Stimulated activated CD8-positive, alpha-beta memory T cell treated with anti-CD3 and anti-CD28 coated beads, Interleukin-7, amount 100 ng/mL, for 48 hours (primary cell): ENCODE measurements at regions not wholly inside any gene's neighbourhood (a gene's known extent, or its start where the extent isn't known, plus 50 kb on each side); places are given as distances from the start of the nearest gene placed in this dataset.
"Not testable (repeated sequence)": the region's sequence is repeated elsewhere in the genome, so short reads cannot be mapped to it uniquely, and the experiment has no call there.

Source experiments
- DNase-seq, 2 donors: peaks; one replicate each; pipeline ENCODE4 v3.0.0-alpha.2; 2020; ENCODE audit warnings: low read depth in 1 of 2; ENCODE audit errors: extremely low read depth in 1 of 2

DNA sequence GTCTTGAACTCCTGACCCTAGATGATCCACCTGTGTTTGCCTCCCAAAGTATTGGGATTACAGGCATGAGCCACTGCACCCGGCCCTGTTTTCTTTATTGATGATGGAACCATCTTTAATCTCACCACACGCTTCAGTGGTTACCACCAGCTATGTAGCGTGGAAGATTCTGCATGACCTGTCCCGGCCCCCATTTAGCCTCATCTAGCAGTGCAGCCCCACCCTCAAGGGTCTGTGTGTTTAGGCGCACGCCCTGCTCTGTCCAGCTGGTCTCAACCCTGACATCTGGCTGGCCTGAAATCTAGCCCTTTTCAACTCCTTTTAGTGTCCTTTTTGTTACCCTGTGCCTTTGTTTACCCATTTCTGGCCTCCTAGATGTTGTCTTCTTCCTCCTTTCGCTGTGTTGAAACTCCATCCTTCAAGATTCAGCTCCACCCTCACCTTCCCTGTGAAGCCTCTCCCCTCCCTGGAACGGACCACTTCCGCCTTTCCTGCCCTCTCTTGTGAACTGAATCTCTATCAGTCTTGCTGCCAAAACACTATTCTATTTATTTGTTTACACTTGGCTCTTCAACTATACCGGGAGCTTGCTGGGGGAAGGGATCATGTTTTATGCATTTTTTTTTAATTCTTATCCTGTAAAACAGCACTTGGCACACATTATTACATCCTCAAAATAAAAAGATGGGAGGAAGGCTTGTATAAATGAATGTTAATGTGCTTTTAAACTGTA lies 101.0 kb upstream of the MTHFD1L start:
- no peak for DNase-seq

DNA sequence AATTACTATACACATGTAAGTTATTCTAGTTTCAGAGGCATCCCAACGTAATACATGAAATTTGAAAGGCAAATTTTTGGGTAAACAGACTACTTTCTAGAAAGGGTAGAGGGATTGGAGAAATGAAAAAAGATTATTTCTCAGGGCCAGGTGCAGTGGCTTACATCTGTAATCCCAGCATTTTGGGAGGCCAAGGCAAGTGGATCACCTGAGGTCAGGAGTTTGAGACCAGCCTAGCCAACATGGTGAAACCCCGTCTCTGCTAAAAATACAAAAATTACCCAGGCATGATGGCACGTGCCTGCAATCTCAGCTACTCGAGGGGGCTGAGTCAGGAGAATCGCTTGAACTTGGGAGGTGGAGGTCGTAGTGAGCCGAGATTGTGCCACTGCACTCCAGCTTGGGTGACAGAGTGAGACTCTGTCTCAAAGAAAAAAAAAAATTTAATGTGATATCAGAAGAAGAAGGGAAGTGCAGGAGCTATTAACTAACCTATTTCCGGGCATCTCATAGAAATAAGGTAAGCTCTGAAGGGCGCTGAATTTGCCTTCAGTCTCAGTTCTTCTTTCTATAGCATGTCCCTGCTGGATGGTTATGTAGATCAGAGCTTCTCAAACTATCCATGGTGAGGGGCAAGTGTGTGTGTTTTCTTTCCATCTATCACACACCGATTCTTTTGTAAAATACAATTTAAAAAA lies 100.3 kb upstream of the MTHFD1L start:
- DNase-seq, result no peak

- DNase-seq, result no peak
Measured at GRCh38 chr6:150766201-150766997, 99.1 kb upstream of the MTHFD1L start.

DNA sequence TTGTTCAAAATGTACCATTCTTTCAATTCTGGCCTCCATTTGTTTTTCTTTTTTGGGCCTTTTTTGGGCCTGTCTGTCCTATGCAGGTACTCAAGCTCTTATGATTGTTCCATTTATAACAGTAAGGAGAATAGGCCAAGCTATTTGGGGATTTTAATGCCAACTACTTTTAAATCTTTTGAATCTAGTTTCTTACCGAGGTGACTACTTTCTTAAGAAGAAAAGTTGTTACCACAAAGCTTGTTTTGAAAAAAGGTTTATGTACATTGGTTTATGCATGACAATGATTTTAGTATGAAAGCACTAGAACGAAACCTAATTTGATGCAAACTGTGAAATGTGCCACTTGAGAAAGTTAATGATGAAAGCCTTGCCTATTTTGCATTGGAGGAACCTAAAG lies 98.3 kb upstream of the MTHFD1L start:
- DNase-seq, result no peak

GRCh38 chr6:150767571-150768018 lies 97.9 kb upstream of the MTHFD1L start:
- no peak for DNase-seq

GRCh38 chr6:150770637-150771036 lies 94.9 kb upstream of the MTHFD1L start:
- no peak for DNase-seq

DNA sequence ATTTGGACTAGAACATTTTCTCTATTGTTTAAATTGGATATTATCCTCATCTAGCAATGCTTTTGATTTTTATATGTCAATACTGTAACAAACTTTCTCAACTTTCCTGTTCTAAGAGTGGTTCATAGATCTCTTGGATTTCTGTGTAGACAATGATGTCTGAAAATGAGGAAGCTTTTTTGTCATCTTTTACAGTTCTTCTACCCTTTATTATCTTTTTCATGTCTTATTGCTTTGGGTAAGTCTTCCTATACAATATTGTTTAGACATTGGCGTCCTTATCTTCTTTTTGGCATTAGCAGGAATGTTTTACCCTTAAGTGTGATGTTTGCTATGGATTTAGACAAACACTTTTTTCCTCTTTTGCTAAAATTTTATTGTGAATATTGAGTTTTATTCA lies 91.5 kb upstream of the MTHFD1L start:
- DNase-seq, result no peak

- no peak for DNase-seq
Measured at GRCh38 chr6:150775415-150776203, 89.9 kb upstream of the MTHFD1L start.

DNA sequence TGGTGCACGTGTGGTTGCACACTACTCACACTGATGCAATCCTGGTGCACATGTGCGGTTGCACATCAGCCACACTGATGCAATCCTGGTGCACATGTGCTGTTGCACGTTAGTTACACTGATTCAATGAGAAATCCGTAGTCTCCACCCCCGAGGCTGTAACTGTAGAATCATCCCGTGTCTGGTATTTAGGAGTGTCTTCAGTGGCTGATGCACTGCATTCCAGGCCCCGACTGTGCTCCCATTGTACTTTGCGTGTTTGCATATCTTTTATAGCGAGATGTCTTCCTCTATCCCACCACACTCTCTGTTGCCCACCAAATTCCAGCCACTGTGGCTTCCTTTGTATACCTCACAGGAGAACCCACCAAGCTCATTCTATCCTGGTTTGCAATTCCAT lies 87.8 kb upstream of the MTHFD1L start:
- no peak for DNase-seq

GRCh38 chr6:150783813-150784212 lies 81.7 kb upstream of the MTHFD1L start:
- no peak for DNase-seq

DNA sequence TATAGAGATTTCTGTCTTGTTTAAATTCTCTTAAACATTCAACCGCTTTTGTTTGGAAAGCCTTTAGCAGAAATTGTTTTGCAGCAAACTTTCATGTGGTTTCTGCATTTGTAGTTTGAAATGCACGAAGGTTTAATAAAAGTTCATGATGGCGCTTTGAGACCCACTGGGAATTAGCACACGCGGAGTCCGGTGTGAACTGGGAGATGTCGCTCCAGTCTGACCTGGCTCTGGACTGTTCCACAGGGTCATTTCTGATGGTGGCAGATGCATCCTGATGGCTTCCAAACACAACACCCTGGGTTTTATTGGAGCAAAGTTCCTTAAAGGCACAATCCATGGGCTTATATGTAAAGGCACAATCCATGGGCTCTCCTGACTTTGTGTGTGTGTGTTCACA lies 78.1 kb upstream of the MTHFD1L start:
- DNase-seq, result no peak

DNA sequence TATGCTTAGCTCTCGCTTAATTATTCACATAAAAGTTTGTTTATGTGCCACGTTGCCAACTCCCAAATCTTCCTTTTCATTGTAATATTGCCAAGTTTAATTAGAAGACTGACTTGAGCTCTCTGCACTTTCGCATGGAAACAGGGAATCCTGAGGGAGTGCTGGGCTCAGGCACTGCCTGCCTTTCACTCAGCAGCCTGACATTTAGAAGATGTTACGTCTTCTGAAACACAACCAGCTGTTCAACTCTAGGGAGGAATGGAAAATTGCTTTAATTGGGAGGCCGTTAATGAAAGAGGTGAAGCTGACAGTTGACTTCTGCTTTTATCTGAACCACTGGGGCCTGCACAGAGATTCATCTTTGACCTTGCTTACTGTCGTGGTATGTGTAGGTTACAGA lies 77.4 kb upstream of the MTHFD1L start:
- DNase-seq, result no peak

DNA sequence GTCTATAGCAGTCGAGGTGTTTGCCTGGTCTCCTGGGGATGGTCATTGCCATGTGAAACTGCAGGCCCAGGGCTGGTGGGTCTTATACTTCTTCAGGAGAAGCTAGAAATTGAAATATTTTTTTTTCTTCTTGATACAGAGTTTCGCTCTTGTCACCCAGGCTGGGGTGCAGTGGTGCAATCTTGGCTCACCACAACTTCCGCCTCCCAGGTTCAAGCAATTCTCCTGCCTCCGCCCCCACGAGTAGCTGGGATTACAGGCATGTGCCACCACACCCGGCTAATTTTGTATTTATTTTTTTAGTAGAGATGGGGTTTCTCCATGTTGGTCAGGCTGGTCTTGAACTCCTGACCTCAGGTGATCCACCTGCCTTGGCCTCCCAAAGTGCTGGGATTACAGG lies 75.6 kb upstream of the MTHFD1L start:
- not testable (repeated sequence) for DNase-seq

GRCh38 chr6:150791717-150792116 lies 73.8 kb upstream of the MTHFD1L start:
- DNase-seq, result no peak

GRCh38 chr6:150797949-150798348 lies 67.6 kb upstream of the MTHFD1L start:
- no peak for DNase-seq

GRCh38 chr6:150799276-150799805 lies 66.2 kb upstream of the MTHFD1L start:
- DNase-seq, result no peak

DNA sequence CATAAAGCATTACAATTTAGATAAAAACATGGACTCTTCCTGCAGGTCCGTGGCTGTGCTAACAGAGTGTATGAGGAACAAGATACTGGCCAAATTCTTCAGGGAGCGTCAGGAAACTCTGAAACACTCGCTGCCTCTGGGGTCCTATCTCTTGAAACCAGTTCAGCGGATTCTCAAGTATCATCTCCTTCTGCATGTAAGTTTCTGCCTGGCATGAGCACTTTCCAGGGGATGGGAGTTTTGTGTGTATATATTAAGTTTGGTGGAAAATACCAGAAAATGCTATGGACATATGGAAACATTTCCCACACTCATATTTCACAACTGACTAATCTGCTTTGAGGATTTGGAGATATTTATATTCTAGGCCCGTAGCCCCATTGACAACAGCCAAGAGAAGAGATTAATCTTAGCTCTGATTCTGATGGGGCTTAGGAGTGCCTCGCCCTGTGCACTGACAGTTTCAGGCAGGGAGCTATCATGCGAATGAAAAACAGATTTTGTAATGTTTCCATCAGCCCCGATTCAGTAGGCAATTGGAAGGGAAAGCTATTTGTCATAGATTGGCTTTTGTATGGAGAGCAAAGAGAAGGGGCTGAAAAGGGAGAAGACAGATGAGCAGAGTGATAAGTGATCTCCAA lies 64.7 kb upstream of the MTHFD1L start:
- no peak for DNase-seq

- DNase-seq, result no peak
Measured at GRCh38 chr6:150806790-150807189, 58.7 kb upstream of the MTHFD1L start.

DNA sequence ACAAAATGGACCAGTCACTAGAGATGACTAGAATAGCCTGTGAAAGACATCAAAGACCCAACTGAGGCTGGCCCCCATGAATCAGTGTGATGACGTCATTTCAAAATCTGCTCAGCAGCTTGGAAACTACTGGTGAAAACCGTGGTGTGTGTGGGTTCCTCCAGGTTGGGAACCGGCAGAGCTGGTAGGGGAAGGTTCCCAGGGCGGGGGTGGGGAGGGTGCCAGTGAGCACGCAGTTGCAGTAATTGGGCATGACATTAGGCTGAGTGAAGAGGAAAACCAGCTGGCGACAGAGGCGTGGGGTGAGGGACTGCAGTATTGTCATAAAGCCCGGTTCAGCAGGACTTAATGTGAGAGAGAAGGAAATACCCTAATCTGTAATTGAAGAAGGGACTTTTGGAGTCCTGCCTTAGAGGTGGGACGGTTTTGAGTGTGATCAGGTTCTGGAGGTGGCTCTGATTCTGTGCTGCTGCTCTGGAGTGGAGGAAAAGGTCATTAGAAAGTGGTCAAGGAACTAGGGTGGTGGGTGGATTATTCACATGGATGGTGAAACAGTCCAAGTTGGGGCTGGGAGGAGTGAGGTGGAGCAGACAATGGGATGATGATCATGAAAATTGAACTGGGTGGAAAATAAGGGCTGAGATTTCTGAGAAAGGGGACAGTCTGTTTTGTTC lies 52.0 kb upstream of the MTHFD1L start:
- peak; percentile 28 to 59 for DNase-seq

GRCh38 chr6:150813993-150814359 lies 51.5 kb upstream of the MTHFD1L start:
- no peak for DNase-seq
